Trophoblast cell (in vitro differentiated cells and primary cell): ENCODE measurements at regions not wholly inside any gene's neighbourhood (a gene's known extent, or its start where the extent isn't known, plus 50 kb on each side); places are given as distances from the start of the nearest gene placed in this dataset.
A peak's percentile ranks its signal among the peaks of the same experiment; 100 is the strongest.

ENCODE experiments used
- DNase-seq, 2 donors: peaks; one replicate each; pipeline ENCODE4 v3.0.0-alpha.2; 2016
- H2AFZ ChIP-seq: 2 replicates; pipeline ENCODE4 v1.6.1; 2013; ENCODE audit warnings: low read length, moderate library complexity, mild to moderate bottlenecking; ENCODE audit not compliant: insufficient read depth, poor library complexity
- H2AK5ac ChIP-seq: 2 replicates; pipeline ENCODE4 v1.6.1; 2013; ENCODE audit warnings: mild to moderate bottlenecking, low read length
- H2BK120ac ChIP-seq: 2 replicates; pipeline ENCODE4 v1.6.1; 2013; ENCODE audit warnings: low read length, mild to moderate bottlenecking, moderate library complexity; ENCODE audit not compliant: insufficient read depth, poor library complexity
- H2BK12ac ChIP-seq: 2 replicates; pipeline ENCODE4 v1.6.1; 2013; ENCODE audit warnings: mild to moderate bottlenecking, low read length, moderate library complexity
- H2BK5ac ChIP-seq: 2 replicates; pipeline ENCODE4 v1.6.1; 2013; ENCODE audit warnings: low read length, low read depth, moderate library complexity, mild to moderate bottlenecking; ENCODE audit not compliant: poor library complexity
- H3K14ac ChIP-seq: 2 replicates; pipeline ENCODE4 v1.6.1; 2013; ENCODE audit warnings: mild to moderate bottlenecking, low read length
- H3K18ac ChIP-seq: 2 replicates; pipeline ENCODE4 v1.6.1; 2013; ENCODE audit warnings: mild to moderate bottlenecking, low read length
- H3K23ac ChIP-seq: 2 replicates; pipeline ENCODE4 v1.6.1; 2013; ENCODE audit warnings: low read length
- H3K27ac ChIP-seq: 2 replicates; pipeline ENCODE4 v1.5.1; 2013; ENCODE audit warnings: low read depth, mild to moderate bottlenecking, inconsistent platforms, low read length, moderate library complexity
- H3K27me3 ChIP-seq: 2 replicates; pipeline ENCODE4 v1.6.1; 2013; ENCODE audit warnings: inconsistent platforms, mild to moderate bottlenecking, low read length, moderate library complexity; ENCODE audit not compliant: insufficient read depth
- H3K36me3 ChIP-seq, 2 experiments: 1 replicate in 1 of 2; 2 replicates in 1 of 2; pipeline ENCODE4 v1.6.1; 2013; ENCODE audit warnings: low read length in 2 of 2, mild to moderate bottlenecking in 2 of 2, moderate library complexity in 1 of 2; ENCODE audit not compliant: insufficient read depth in 2 of 2, control insufficient read depth in 1 of 2
- H3K4ac ChIP-seq: 2 replicates; pipeline ENCODE4 v1.6.1; 2013; ENCODE audit warnings: low read depth, mild to moderate bottlenecking, low read length, moderate library complexity
- H3K4me1 ChIP-seq, 2 experiments: 1 replicate in 1 of 2; 2 replicates in 1 of 2; pipeline ENCODE4 v1.6.1; 2013; ENCODE audit warnings: low read length in 2 of 2, mild to moderate bottlenecking in 2 of 2, moderate library complexity in 1 of 2; ENCODE audit not compliant: insufficient read depth in 2 of 2, control insufficient read depth in 1 of 2
- H3K4me2 ChIP-seq: 2 replicates; pipeline ENCODE4 v1.6.1; 2013; ENCODE audit warnings: inconsistent platforms, mild to moderate bottlenecking, low read length, moderate library complexity
- H3K4me3 ChIP-seq: 2 replicates; pipeline ENCODE4 v1.5.1; 2013; ENCODE audit warnings: mild to moderate bottlenecking, low read depth, low read length, inconsistent platforms
- H3K79me1 ChIP-seq: one replicate; pipeline ENCODE4 v1.6.1; 2013; ENCODE audit warnings: low read length
- H3K79me2 ChIP-seq: 2 replicates; pipeline ENCODE4 v1.6.1; 2013; ENCODE audit warnings: low read length, mild to moderate bottlenecking; ENCODE audit not compliant: control insufficient read depth, insufficient read depth, poor library complexity
- H3K9ac ChIP-seq: 2 replicates; pipeline ENCODE4 v1.6.1; 2013; ENCODE audit warnings: mild to moderate bottlenecking, low read length
- H3K9me3 ChIP-seq: 2 replicates; pipeline ENCODE4 v1.6.1; 2013; ENCODE audit warnings: low read depth, mild to moderate bottlenecking, control low read depth, inconsistent platforms, low read length; ENCODE audit not compliant: insufficient read depth
- H4K12ac ChIP-seq: 2 replicates; pipeline ENCODE4 v1.6.1; 2013; ENCODE audit warnings: low read depth, mild to moderate bottlenecking, low read length, moderate library complexity
- H4K8ac ChIP-seq: 2 replicates; pipeline ENCODE4 v1.6.1; 2013; ENCODE audit warnings: low read depth, mild to moderate bottlenecking, low read length, moderate library complexity
- H4K91ac ChIP-seq: one replicate; pipeline ENCODE4 v1.6.1; 2013; ENCODE audit warnings: low read depth, mild to moderate bottlenecking, low read length, moderate library complexity
- WGBS: extraction: QIAGEN DNeasy Blood & Tissue Kit; methylation state at CpG from one replicate; pipeline ENCODE4 v1.1.7; 2013; ENCODE audit warnings: missing lambda C conversion rate; ENCODE audit not compliant: insufficient read length, insufficient coverage; ENCODE audit errors: extremely low coverage; 5-methylcytosine and 5-hydroxymethylcytosine counted together

DNA sequence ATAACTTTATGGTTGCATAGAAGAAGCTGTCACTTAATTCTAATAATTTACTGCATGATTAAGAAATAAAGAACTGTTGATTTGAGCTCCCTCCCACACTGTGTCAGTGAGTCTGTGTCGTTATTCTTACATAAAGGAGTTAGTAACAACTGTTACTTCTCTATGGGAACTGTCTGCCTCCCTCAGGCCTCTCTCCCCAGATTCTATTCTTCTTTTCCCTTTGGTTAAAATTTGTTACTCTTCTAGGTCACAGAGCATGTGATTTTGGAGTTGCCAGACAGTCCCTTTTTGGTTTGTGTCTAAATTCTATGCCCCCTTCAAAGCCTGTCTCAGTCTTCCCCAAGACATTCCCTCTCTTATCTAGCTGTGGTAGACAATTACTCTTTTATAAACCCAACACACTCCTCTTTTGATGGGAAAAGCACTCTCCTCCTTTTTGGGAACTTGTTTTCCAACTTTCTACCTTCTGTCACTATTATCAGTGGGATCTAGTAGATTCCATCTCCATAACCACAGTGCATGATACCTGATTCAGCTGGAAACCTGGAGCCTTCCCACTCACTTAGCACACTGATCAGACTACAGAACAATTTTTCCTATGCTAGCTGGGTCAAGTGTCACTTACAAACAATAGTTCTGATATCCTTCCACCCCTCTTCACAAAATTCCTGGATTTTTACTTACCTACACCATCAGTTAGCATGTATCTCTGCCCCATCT lies 422.1 kb upstream of the TGFBR2 start:
- no peak overlapping the region for H3K9ac ChIP-seq

DNA sequence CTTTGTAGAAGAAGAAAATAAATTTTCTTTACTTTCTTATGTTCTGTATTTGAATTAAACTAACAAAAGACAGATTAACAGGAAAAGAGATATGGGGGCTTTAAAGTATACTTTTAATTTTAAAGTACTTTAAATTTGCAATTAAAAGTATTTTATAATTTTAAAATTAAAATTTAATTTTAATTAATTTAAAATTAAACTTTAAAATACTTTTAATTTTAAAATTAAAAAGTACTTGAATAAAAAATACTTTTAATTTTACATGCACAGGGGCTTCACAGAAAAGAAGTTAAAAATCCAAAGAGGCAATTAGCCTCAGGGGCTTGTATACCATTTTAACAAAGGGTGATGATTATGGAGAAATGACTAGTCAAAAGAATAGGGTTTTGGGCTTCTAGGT lies 420.5 kb upstream of the TGFBR2 start:
- Histone ChIP-seq H4K8ac (no peak overlapping the region), H3K4me3 (no peak overlapping the region), H3K4ac (no peak overlapping the region), H3K9me3 (no peaks in the 10 kb centered on the region), H3K4me2 (no peak overlapping the region), H2BK12ac (no peak overlapping the region), H3K9ac (no peak overlapping the region), H3K79me1 (no peaks in the 10 kb centered on the region), H3K18ac (no peak overlapping the region), H3K14ac (no peak overlapping the region), H2BK120ac (no peak overlapping the region), H3K23ac (no peak overlapping the region), H3K27me3 (no peaks in the 10 kb centered on the region), H3K4me1 (peaks cover 2 to 6% of the 10 kb centered on the region in 2 experiments), H3K79me2 (no peaks in the 10 kb centered on the region), H2BK5ac (no peak overlapping the region), H3K36me3 (no peaks in the 10 kb centered on the region), H2AFZ (no peak overlapping the region), H3K27ac (no peak overlapping the region), H4K91ac (no peak overlapping the region), H2AK5ac (no peak overlapping the region), H4K12ac (no peak overlapping the region)
- no peak for DNase-seq

More for the DNA sequence above, 422.1 kb upstream of the TGFBR2 start:
- Histone ChIP-seq H2AK5ac (no peak overlapping the region), H3K9me3 (no peaks in the 10 kb centered on the region), H2BK120ac (no peak overlapping the region), H3K14ac (no peak overlapping the region), H3K4me3 (no peak overlapping the region), H3K23ac (no peak overlapping the region), H2AFZ (no peak overlapping the region), H3K36me3 (no peaks in the 10 kb centered on the region), H3K79me2 (no peaks in the 10 kb centered on the region), H2BK12ac (no peak overlapping the region), H3K4ac (no peak overlapping the region), H4K8ac (no peak overlapping the region), H3K4me2 (no peak overlapping the region), H4K91ac (no peak overlapping the region), H3K18ac (no peak overlapping the region), H4K12ac (no peak overlapping the region), H2BK5ac (no peak overlapping the region), H3K4me1 (peaks cover 2 to 6% of the 10 kb centered on the region in 2 experiments), H3K27me3 (no peaks in the 10 kb centered on the region), H3K79me1 (no peaks in the 10 kb centered on the region), H3K27ac (no peak overlapping the region)
- peak in 1 of 2 donors; percentile 67 for DNase-seq
- no CpG with 5 or more reads among the region's 1 CpG for WGBS

- Histone ChIP-seq H3K36me3 (no peaks in the 10 kb centered on the region), H2AFZ (no peak overlapping the region), H4K91ac (no peak overlapping the region), H4K8ac (no peak overlapping the region), H2BK12ac (peak overlapping the region; percentile 54), H4K12ac (no peak overlapping the region), H3K79me1 (no peaks in the 10 kb centered on the region), H2BK5ac (no peak overlapping the region), H3K23ac (no peak overlapping the region), H3K4me3 (no peak overlapping the region), H2AK5ac (no peak overlapping the region), H2BK120ac (no peak overlapping the region), H3K4me1 (peaks cover 2 to 6% of the 10 kb centered on the region in 2 experiments), H3K4ac (no peak overlapping the region), H3K9me3 (no peaks in the 10 kb centered on the region), H3K18ac (no peak overlapping the region), H3K14ac (no peak overlapping the region), H3K79me2 (no peaks in the 10 kb centered on the region), H3K9ac (no peak overlapping the region), H3K27ac (no peak overlapping the region), H3K4me2 (no peak overlapping the region), H3K27me3 (no peaks in the 10 kb centered on the region)
- WGBS = no CpG with 5 or more reads among the region's 3 CpGs
- no peak for DNase-seq
Measured at GRCh38 chr3:30186741-30187219, 419.6 kb upstream of the TGFBR2 start.

DNA sequence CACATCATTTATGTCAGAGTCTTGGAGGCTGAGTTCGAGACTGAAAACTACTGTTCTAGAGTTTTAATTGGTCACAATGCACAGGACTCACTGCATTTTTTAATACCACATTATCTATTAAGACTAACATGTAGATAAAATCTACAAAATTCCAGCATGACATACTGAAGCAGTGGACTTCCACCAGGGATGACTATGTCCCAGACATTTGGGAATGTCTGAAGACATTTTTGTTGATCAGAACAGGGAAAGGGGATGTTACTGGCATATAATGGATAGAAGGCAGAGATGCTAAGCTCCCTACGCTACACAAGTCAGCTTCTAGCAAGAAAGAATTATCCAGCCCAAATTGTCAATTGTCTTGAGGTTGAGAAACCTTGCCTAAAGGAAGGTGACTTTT lies 419.0 kb upstream of the TGFBR2 start:
- Histone ChIP-seq H4K12ac (no peak overlapping the region), H2BK12ac (no peak overlapping the region), H3K27ac (no peak overlapping the region), H3K36me3 (no peaks in the 10 kb centered on the region), H3K9ac (no peak overlapping the region), H3K4me3 (no peak overlapping the region), H3K23ac (no peak overlapping the region), H4K8ac (no peak overlapping the region), H2AFZ (no peak overlapping the region), H2BK120ac (no peak overlapping the region), H3K79me1 (no peaks in the 10 kb centered on the region), H3K4me2 (no peak overlapping the region), H3K79me2 (no peaks in the 10 kb centered on the region), H4K91ac (no peak overlapping the region), H3K14ac (no peak overlapping the region), H2AK5ac (no peak overlapping the region), H2BK5ac (no peak overlapping the region), H3K4ac (no peak overlapping the region), H3K9me3 (no peaks in the 10 kb centered on the region), H3K18ac (no peak overlapping the region), H3K27me3 (no peaks in the 10 kb centered on the region), H3K4me1 (peaks cover 2 to 6% of the 10 kb centered on the region in 2 experiments)
- peak; percentile 44 to 84 for DNase-seq
- no CpG with 5 or more reads among the region's 2 CpGs for WGBS
